ENCODE measurements at regions not wholly inside any gene's neighbourhood (a gene's known extent, or its start where the extent isn't known, plus 50 kb on each side); places are given as distances from the start of the nearest gene placed in this dataset.

DNA sequence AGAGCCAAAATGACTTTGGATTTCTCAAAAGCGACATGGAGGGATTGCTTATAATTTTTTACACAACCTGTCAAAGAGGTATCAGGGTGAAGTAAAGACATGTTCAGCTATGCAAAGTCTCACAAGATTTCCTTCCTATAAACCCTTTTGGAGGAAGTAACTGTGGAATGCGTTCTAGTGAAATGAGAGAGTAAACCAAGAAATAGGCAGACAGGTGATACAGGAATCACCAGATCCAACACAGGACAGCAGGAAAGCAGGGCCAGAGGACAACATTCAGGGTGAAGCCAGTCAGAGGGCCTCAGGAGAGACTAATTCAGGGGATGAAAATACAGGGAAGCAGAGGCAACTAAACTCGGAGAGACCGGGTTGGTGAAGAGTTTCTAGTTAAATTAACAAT lies 90.4 kb upstream of the MTNR1B start:
- TF ChIP-seq, protein P1, sequence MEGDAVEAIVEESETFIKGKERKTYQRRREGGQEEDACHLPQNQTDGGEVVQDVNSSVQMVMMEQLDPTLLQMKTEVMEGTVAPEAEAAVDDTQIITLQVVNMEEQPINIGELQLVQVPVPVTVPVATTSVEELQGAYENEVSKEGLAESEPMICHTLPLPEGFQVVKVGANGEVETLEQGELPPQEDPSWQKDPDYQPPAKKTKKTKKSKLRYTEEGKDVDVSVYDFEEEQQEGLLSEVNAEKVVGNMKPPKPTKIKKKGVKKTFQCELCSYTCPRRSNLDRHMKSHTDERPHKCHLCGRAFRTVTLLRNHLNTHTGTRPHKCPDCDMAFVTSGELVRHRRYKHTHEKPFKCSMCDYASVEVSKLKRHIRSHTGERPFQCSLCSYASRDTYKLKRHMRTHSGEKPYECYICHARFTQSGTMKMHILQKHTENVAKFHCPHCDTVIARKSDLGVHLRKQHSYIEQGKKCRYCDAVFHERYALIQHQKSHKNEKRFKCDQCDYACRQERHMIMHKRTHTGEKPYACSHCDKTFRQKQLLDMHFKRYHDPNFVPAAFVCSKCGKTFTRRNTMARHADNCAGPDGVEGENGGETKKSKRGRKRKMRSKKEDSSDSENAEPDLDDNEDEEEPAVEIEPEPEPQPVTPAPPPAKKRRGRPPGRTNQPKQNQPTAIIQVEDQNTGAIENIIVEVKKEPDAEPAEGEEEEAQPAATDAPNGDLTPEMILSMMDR (IDR thresholded peaks at IDR 0.05), result no peak
- TF ChIP-seq POLR2A (IDR thresholded peaks at IDR 0.05), result no peak

All from heart left ventricle (tissue), 13 donors.